ENCODE measurements at regions not wholly inside any gene's neighbourhood (a gene's known extent, or its start where the extent isn't known, plus 50 kb on each side); places are given as distances from the start of the nearest gene placed in this dataset.

- TF ChIP-seq REST (IDR thresholded peaks at IDR 0.05; ENCODE audit: unreplicated experiment): no peak
- no peak for TF ChIP-seq CTCF (conservative IDR thresholded peaks at IDR 0.05; ENCODE audit: low read depth in 2 of 2)
- TF ChIP-seq STAT1 (IDR thresholded peaks at IDR 0.05; ENCODE audit: unreplicated experiment): no peak
- TF ChIP-seq CREB1 (CRISPR knock-in tag; IDR thresholded peaks at IDR 0.05; ENCODE audit: low read depth): no peak
- no peak for TF ChIP-seq NANOG (IDR thresholded peaks at IDR 0.05; ENCODE audit: borderline replicate concordance)
- no peak for TF ChIP-seq ZNF462 (CRISPR knock-in tag; IDR thresholded peaks at IDR 0.05)
- no peak overlapping the region for H3K4me3 Mint-ChIP-seq
Observed at GRCh38 chr22:47898946-47899345, 1136.5 kb downstream of the TBC1D22A start.

More at GRCh38 chr22:47898946-47899345, 1136.5 kb downstream of the TBC1D22A start:
- Histone ChIP-seq H3K4me1 (ENCODE audit: insufficient read depth) (no peaks in the 10 kb centered on the region), H3K4me3 (no peak overlapping the region), H4K20me1 (replicated peaks; ENCODE audit: insufficient read depth) (no peaks in the 10 kb centered on the region), H3K9me2 (ENCODE audit: insufficient read depth) (no peaks in the 10 kb centered on the region), H3K4me2 (no peak overlapping the region), H3F3A (replicated peaks; ENCODE audit: low read depth) (no peaks in the 10 kb centered on the region), H3K27ac (ENCODE audit: low read depth) (no peak overlapping the region), H2AFZ (no peak overlapping the region), H3K36me3 (ENCODE audit: insufficient read depth) (peaks cover 8% of the 10 kb centered on the region; the same call in 1 of the 2 replicates), H3K27me3 (ENCODE audit: insufficient read depth) (no peaks in the 10 kb centered on the region), H3K79me2 (replicated peaks; ENCODE audit: insufficient read depth) (no peaks in the 10 kb centered on the region)
- Mint-ChIP-seq H3K27me3 (ENCODE audit: insufficient read depth, low read depth, poor library complexity) (no peaks in the 10 kb centered on the region), H3K27ac (no peak overlapping the region), H3K9me3 (peaks cover 80% of the 10 kb centered on the region), H3K4me1 (no peaks in the 10 kb centered on the region), H3K36me3 (ENCODE audit: low read depth) (peaks cover 17% of the 10 kb centered on the region)
- no peak for DNase-seq (ENCODE audit: low spot score)
- no peak for ATAC-seq

All from GM23338 (cell line).